B cell (primary cell): ENCODE measurements at regions not wholly inside any gene's neighbourhood (a gene's known extent, or its start where the extent isn't known, plus 50 kb on each side); places are given as distances from the start of the nearest gene placed in this dataset.

Source experiments
- CTCF ChIP-seq: fragments of 200-600 bp; IDR thresholded peaks from one replicate; pipeline ENCODE4 v1.8.0; 2022; ENCODE audit warnings: antibody characterized with exemption, mild to moderate bottlenecking
- EZH2 ChIP-seq: IDR thresholded peaks from 2 replicates; pipeline ENCODE4 v1.6.1; 2012; ENCODE audit warnings: borderline replicate concordance, low read depth, mild to moderate bottlenecking, moderate library complexity, low read length; ENCODE audit not compliant: insufficient read depth, poor library complexity, severe bottlenecking

GRCh38 chr2:8030573-8031303 lies 651.1 kb upstream of the ID2 start:
- TF ChIP-seq CTCF (no peak), EZH2 (no peak)
